ENCODE measurements at regions not wholly inside any gene's neighbourhood (a gene's known extent, or its start where the extent isn't known, plus 50 kb on each side); places are given as distances from the start of the nearest gene placed in this dataset.

GRCh38 chr12:76631741-76632140 lies 72.2 kb upstream of the OSBPL8 start:
- no peak for TF ChIP-seq POLR2AphosphoS5 (IDR thresholded peaks at IDR 0.05; ENCODE audit: low read depth, low read length)
- no peak for TF ChIP-seq SIN3A (IDR thresholded peaks at IDR 0.05; ENCODE audit: borderline replicate concordance, insufficient read depth, low read depth, low read length)
- no peak for TF ChIP-seq REST (IDR thresholded peaks at IDR 0.05; ENCODE audit: insufficient read depth in 1 of 2, low read depth in 2 of 2, low read length in 1 of 2)
- no peak for TF ChIP-seq TCF7L2 (IDR thresholded peaks at IDR 0.05; ENCODE audit: low read depth, low read length)
- no peaks in the 10 kb centered on the region for H3K36me3 ChIP-seq (ENCODE audit: control insufficient read depth, insufficient read depth, low read length)
- BruUV-seq (replicated peaks) = no TSS peak
- H3K27me3 ChIP-seq (ENCODE audit: control insufficient read depth, insufficient read depth, low read length) = no peaks in the 10 kb centered on the region
- in situ Hi-C loops (cut with HindIII; ENCODE audit: low pct_unique_long_range_greater_than_20kb, low sequenced_read_pairs) (no loop called here), intact Hi-C loops (cut with micrococcal nuclease; ENCODE audit: unreplicated experiment) (no loop called here)
- CTCF ChIA-PET = no interaction called here
- H3K4me1 ChIP-seq (ENCODE audit: control insufficient read depth, insufficient read depth, low read length) = no peaks in the 10 kb centered on the region
- ATAC-seq (no peak), DNase-seq (ENCODE audit: low read depth, low spot score) (no peak)
- H3K27ac ChIP-seq (ENCODE audit: low read length) = no peak overlapping the region
- no peaks in the 10 kb centered on the region for H3K9me3 ChIP-seq (ENCODE audit: control insufficient read depth, insufficient read depth, low read depth, low read length)
- H3K4me3 ChIP-seq (ENCODE audit: low read depth in 2 of 2, low read length in 2 of 2) = no peak overlapping the region
- POLR2A ChIA-PET = no interaction called here

- Histone ChIP-seq H3K4me1 (ENCODE audit: control insufficient read depth, insufficient read depth, low read length) (no peaks in the 10 kb centered on the region), H3K9me3 (ENCODE audit: control insufficient read depth, insufficient read depth, low read depth, low read length) (no peaks in the 10 kb centered on the region), H3K27ac (ENCODE audit: low read length) (no peak overlapping the region), H3K4me3 (ENCODE audit: low read depth in 2 of 2, low read length in 2 of 2) (no peak overlapping the region), H3K36me3 (ENCODE audit: control insufficient read depth, insufficient read depth, low read length) (no peaks in the 10 kb centered on the region), H3K27me3 (ENCODE audit: control insufficient read depth, insufficient read depth, low read length) (no peaks in the 10 kb centered on the region)
- CTCF ChIA-PET = no interaction called here
- POLR2A ChIA-PET = no interaction called here
- DNase-seq (ENCODE audit: low read depth, low spot score) (no peak), ATAC-seq (no peak)
- TF ChIP-seq POLR2AphosphoS5 (IDR thresholded peaks at IDR 0.05; ENCODE audit: low read depth, low read length) (no peak), REST (IDR thresholded peaks at IDR 0.05; ENCODE audit: insufficient read depth in 1 of 2, low read depth in 2 of 2, low read length in 1 of 2) (no peak), TCF7L2 (IDR thresholded peaks at IDR 0.05; ENCODE audit: low read depth, low read length) (no peak), CTCF (IDR thresholded peaks at IDR 0.05) (no peak), SIN3A (IDR thresholded peaks at IDR 0.05; ENCODE audit: borderline replicate concordance, insufficient read depth, low read depth, low read length) (no peak)
- no TSS peak for BruUV-seq (replicated peaks)
- in situ Hi-C loops (cut with HindIII; ENCODE audit: low pct_unique_long_range_greater_than_20kb, low sequenced_read_pairs) (no loop called here), intact Hi-C loops (cut with micrococcal nuclease; ENCODE audit: unreplicated experiment) (no loop called here)
Measured at GRCh38 chr12:76633415-76633814, 73.8 kb upstream of the OSBPL8 start.
